ENCODE measurements at regions not wholly inside any gene's neighbourhood (a gene's known extent, or its start where the extent isn't known, plus 50 kb on each side); places are given as distances from the start of the nearest gene placed in this dataset.

DNA sequence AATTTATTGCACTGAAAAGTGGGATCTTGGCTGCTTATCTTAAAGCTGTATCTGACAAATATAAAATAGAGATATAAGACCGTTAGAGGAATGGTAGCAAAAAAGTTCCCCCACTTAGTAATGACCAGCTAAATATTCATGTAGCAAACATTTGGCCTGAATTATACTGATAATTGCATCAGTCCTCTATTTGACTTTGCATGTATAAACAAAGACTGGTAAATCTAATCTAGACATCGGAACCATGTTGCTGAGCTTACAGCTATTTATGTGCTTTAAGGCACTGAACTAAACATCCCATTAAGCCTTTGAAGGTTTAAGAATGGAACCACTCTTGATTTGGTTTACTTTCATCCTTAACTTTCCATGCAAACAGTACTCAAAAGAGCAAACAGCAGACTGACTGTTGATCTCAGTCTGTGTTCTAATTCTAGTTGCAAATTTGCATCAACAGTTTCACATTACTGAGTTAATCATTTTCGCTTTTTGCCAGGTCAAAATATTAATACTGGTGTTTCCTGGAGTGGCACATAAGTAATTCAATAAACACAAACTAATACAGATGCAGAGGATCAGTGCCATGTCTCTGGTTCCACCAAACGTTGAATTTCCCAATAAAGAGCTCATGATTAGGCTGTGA is 203.5 kb upstream of the HTR2A start:
- DNase-seq: no peak

DNA sequence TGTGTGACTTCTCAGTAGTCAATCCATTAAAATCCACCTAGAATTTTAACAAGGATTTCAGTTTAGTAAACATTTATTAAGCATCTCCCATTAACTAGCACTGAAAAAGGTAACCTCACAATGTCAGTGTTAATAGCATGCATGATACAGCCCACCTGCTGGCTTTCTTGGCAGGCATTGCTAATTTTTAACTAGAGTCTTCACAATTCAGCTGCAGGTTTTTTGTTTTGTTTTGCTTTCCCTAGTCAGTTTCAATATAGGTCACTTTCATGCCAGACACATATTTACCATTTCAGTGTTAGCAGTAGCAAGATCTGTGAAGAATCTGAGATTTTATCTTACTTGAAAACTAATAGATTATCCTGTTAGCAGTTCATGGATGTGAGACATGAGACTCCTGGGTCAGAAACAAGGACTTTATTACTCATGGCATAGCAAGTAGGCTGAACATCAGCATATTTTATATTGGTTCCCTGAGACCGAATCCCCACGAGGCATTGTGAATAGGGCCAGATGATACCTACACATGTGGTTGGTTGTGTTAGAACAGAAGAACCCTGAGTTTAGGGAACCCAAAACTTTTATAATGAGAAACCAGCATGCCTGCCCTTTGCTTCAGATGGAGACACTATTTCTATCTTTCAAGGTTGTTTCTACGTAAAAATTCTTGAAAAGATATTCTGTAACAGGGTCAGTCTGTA is 198.0 kb upstream of the HTR2A start:
- DNase-seq: no peak

DNA sequence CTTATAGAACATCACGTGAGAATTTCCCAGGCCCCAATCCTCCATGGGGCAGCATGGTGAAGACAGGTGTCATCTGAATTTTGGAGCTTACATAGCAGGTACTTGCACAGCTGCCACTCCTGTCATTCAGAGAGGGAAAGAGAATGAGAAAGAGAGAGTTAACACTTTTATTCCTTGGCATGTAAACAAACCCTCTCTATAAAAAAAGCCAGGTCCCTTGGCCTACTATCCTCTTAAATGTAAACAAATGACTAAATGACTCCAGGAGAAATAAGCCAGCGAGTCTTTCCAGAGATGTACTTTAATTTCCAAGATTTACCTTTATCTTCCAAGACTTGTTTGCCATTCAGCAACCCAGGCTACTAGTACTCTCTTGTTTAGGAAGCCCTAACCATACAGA is 195.3 kb upstream of the HTR2A start:
- no peak for DNase-seq

- DNase-seq: no peak
These were observed 191.0 kb upstream of the HTR2A start for GRCh38 chr13:47087841-47088240.

- DNase-seq: no peak
These were observed 190.4 kb upstream of the HTR2A start for GRCh38 chr13:47087241-47087640.

DNA sequence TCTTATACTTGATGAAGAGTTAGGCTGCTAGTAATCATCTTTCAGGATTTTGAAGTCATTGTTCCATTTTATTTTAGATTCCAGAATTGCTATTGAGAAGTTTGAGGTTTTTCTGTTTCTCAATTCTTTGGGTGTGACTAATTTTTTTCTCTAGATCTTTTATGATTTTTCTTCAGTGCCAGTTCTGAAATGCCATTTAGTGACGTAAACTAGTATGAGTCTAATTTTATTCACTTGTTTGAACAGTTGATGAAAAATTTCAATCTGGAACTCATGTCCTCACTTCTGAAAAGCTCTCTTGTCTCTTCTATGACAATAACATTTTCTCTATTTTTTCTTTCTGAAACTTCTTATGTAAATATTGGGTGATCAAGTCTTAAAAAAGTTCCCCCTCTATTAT is 188.5 kb upstream of the HTR2A start:
- DNase-seq: no peak

DNA sequence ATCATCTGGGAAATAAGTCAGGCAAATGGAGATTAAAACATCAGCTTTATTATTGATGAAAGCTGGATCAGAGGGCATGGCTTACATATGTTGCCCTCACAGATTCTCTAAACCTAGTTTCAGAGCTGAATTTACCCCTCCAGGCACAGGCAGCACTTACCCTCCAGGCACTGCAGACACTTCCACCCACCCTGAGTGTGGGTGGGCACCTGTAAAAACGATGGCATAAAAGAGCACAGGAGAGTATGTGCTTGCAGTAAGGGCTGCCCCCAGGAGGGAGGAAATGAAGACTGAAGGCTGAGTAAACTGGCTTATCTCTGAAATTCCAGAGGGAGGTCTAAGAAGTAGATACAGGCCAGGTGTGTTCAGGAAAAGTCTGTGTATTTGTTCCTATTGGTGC is 185.0 kb upstream of the HTR2A start:
- no peak for DNase-seq

DNA sequence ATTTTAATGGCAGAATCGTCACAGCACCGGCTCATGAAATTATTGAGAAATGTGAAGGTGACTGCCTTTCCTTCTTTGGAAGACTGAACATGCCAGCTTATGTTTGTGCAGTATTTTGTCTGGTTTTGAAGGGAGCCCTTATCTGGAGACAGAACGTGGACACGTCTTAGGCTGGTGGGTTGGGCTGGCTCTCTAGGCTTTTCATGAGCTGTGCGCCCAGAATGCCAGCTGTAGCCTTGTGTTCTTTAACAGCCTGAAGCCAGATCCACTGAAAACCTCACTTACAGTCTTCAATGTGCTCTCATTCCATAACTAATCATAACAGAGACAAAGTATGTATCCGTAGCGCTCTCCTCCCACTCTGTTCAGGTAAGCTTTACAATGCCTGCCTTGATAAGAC is 184.4 kb upstream of the HTR2A start:
- no peak for DNase-seq

- no peak for DNase-seq
These were observed 183.8 kb upstream of the HTR2A start for GRCh38 chr13:47080621-47081020.

DNA sequence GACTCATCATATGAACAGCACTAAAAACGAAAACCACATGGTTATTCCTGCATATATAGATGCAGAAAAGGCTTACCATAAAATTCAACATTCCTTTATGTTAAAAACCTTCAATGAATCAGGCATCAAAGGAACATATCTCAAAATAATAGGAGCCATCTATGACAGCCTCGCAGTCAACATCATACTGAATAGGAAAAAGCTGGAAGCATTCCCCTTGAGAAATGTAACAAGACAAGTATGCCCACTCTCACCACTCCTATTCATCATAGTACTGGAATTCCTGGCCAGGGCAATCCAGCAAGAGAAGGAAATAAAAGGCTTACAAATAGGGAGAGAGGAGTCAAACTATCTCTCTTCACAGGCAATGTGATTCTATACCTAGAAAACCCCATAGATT is 179.6 kb upstream of the HTR2A start:
- no peak for DNase-seq

DNA sequence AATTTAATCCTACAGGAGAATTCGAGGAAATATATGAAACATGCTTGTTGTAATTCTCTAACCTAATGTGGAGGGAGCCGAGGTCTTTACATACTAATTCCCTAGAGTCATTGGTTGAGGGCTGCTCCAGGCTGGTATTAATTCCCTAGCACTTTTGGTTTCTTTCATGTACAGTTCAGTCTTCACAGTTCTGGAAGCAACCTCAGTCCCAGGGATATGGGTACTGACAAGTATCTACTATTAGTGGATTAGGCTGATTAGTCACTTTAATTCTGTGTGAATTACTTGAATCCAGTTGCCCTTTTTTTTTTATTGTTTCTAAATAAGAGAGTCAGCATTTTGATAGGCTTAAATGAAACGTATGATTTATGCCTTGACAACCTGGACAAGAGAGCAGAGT is 172.3 kb upstream of the HTR2A start:
- no peak for DNase-seq

- no peak for DNase-seq
These were observed 170.5 kb upstream of the HTR2A start for GRCh38 chr13:47067306-47067705.

- DNase-seq: no peak
These were observed 169.4 kb upstream of the HTR2A start for GRCh38 chr13:47066226-47066625.

GRCh38 chr13:47064381-47064780 is 167.5 kb upstream of the HTR2A start:
- DNase-seq: no peak

GRCh38 chr13:47049276-47049989 is 152.6 kb upstream of the HTR2A start:
- DNase-seq: no peak

DNA sequence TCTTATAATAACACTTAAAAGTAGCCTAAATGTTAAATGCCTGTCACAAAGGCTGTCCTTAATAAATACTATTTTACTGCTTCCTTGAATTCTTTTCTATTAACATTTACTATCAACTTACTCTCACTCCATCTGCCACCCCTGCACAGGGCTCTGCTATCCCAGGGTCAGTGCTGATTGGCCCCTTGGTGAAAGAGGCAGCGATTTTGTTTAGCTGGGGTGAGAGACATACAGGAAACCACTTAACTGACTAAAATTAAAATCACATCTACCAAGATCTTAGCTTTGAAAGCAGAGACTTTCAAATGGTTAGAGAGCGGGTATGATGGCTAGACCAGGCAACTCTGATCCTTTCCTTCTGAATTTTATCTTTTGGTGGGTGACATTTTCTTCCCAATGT is 149.9 kb upstream of the HTR2A start:
- no peak for DNase-seq

- DNase-seq: no peak
These were observed 148.0 kb upstream of the HTR2A start for GRCh38 chr13:47044842-47045241.

DNA sequence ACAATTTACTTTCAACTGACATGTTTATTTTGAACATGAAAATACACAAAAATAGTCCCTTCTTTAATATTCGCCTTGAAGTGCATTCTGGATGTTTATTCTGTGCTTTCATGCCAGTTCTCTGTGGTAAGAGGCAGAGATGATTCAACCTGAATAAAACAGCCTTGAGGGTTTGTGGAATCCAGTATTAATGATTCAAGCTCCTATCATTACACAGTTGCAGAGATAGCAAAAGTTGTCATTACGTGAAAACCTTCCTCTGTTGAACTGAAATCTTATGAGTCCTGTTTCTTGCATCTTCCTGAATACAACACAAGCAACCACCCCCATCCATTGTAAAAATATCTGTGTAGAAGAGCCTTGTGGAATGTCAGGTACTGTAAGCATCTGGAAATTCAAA is 142.3 kb upstream of the HTR2A start:
- DNase-seq: no peak

GRCh38 chr13:47038188-47038587 is 141.3 kb upstream of the HTR2A start:
- no peak for DNase-seq

DNA sequence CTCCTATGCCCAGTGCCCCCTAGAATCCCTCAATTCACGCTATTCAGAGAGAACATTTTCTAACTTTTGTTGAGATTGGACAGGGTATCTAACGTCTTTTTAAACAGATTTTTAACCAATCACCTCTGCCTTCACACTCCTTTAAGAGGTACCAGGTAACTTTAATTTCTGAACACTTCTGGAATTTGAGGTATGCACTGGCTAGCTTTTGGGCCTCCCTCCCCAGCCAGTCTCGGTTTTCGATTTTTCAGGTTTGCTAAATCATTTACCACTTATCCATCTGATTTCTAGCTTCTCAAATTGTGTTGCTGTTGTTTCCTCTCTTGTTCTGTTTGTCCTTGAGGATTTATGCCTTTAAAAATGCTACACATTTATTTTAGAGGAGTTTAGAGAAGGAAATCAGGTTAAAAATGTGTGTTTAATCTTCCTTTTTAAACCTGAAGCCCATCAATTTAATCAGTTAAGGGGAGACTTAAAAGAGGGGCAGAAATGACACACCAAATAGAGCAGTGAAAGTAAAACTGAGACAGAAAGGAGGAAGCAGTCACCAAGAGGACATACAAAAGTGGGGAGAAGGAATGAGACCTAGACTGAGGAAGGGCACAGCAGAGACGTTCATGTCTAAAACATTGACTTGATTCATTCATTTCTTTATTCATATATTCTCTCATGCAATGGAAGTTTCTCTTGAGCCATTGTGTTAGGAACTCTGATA is 139.6 kb upstream of the HTR2A start:
- DNase-seq: no peak

- no peak for DNase-seq
These were observed 136.4 kb upstream of the HTR2A start for GRCh38 chr13:47033216-47033615.

DNA sequence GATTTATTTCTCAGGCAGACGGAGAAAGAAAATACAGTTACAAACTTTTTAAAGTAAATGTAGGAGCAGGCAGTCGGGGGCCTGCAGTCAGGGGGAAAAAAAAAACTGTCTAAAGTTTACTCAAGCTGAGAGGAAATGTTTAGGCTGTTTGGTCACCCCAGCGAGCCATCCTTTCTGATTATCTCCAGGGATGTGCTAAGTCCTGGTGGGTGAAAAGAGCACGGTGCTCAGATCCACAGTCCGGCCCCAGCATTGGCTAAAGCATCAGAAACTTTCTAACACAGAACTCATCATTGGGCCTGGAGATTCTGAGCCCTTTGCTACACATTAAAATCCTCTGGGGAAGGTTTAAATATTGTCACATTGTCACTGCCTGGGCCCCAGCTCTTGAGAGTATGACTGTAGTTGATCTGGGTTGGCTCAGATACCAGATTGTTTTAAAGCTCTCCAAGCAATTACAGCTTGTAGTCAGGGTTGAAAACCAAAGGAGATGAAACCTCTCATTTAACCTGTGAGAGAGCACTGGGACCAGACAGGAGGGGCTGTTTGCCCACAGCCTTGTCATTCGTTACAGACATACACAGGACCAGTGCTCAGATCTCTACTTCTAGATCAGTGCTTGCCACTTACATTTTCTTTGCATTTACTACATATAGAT is 131.1 kb upstream of the HTR2A start:
- no peak for DNase-seq

- DNase-seq: no peak
These were observed 129.1 kb upstream of the HTR2A start for GRCh38 chr13:47025791-47026447.
